Activated CD4-positive, alpha-beta T cell treated with anti-CD3 and anti-CD28 coated beads, Interleukin-2, amount 50 U/mL, for 48 hours (primary cell): ENCODE measurements at regions not wholly inside any gene's neighbourhood (a gene's known extent, or its start where the extent isn't known, plus 50 kb on each side); places are given as distances from the start of the nearest gene placed in this dataset.
A peak's percentile ranks its signal among the peaks of the same experiment; 100 is the strongest.

Experiments
- DNase-seq, 2 experiments: peaks; one replicate each; pipeline ENCODE4 v3.0.0-alpha.2; 2020

DNA sequence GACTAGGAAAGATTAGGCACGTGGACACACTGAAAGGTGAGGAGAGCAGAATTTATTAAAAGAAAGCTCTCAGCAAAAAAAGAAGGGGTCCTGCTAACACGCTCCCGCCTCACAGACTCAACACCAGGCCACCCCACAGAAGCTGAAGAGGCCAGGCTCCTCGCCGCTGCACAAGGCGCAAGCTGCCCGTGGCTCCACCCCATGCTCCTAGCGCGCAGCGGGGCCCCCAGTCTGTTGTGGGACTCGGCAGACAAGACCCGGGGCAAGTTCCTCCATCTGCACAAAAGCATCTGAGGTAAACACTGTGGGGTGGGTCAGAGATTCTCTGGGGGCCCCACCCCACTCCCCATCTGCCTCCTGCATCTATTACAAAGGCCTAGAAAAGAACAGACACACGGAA is 1462.4 kb downstream of the EFNB2 start:
- no peak for DNase-seq

DNA sequence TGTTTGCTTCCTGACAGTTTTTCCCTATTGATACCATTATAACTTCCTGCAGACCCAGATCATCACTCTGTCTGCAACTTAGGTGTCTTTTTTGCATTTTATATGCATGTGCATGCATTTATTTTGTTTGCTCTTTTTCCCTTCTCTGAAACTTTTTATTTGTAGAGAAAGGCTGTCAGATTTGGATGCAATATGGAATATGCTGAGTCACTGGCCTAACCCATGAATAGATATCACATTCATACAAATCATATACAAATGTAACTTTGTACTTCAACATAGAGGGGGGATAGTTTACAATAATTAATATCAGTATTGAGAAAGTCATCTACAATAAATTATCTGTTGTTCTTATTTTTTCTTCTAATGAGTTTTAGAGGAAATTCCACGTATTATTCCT is 1465.0 kb downstream of the EFNB2 start:
- DNase-seq: no peak

DNA sequence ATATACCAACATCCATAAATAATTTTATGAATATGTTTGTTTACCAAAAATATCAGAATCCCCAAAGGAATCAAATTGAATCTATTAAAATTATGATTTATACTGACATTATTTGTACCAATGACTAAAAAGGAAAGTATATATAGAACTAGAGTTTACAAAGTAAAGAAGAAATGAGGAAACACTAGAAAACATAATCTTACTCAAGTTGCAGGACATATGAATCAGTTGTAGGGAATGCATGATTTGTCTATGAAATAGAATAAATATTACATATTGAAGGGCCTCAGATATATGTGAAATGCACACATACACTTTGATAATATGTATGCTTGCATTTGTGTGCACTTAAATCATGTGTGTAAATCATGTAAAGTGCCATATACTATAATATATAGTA is 1466.4 kb downstream of the EFNB2 start:
- DNase-seq: no peak

DNA sequence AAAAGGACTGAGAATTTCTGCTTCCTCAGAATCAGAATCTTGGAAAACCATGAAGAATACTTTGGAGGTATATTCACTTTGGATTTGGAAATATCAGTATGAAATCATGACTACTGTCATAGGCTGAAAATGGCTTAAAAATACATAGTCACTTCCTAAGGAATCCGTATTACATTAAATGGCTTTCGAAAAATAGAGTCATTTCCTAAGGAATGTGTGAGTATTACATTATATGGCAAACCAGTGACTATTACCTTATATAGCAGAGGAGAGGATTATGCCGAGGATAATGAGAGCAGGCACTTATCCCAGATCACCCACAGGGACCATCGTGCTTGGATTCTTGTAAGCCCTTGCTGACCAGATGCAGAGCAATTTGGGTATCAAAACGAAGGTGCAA is 1471.8 kb downstream of the EFNB2 start:
- DNase-seq: no peak

DNA sequence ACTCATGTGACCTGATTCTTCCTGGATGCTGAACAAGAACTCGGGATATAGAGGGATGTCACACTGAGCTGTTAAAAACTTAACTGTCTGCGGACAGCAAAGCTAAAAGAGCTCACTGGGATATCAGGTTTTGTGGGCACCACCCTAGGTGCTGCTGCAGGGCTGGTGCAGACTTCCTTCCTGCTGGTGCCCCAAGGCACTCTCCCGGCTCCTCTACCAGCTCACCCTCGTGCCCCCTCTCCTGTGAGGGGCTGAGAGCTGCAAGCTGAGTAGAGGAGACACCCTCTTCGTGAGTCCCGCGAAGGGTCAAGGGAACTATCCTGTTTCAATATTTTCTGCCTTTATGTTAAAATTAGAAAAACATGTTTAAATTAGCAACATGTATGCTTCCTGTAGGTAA is 1475.7 kb downstream of the EFNB2 start:
- DNase-seq: no peak

DNA sequence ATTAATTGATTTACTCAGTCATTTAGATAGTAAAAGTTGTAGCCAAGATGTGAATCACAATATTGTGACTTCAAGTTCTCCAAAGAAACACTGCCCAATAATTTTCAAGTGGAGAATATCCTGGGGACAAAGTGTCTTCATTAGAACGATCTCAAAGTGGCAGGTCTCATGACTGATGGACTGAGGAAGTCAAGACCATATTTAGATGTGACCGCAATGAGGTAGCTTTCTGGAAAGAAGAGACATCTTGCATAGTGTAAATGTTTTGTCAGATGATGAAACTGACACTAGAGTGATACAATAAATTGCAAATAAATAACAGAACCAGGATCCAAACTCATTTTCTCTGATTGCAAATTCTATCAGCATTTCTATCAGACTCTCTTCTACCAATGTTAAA is 1476.9 kb downstream of the EFNB2 start:
- DNase-seq: no peak

DNA sequence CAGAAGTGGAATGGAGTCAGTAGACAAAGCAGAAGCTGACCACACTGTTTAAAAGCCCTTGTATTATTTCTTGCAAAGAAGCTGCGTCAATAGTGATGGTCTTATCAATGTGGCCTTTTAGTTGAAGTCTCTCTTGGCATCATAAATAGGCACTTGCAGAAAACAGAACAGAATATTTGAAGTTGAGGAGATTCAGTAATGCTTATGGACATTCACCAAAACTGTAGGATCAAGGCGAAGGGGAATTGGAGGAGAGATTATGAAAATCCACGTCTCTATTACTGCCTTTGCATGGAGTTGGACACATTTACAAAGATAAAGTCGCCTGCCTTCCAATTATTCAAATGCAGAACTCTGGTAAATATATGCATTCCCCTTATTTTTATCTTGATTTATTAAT is 1482.8 kb downstream of the EFNB2 start:
- no peak for DNase-seq

DNA sequence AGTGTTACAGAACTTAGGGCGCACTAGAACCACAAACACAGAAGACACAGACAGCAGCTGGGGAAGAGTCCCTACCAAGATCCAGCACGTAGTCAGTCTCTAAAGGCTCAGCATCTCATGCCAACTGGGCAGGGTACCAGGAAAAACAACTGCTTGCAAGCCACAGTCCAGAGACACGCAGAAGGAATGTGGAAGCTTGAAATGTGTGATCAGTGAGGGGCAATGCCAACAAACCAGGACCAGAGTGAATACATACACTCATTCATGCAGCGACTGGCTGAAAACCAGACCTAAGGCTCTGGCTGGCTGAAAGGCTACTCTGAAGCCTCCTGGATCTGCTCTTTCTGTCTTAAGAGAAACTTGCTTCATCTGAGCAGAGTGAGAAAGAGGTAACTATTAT is 1484.8 kb downstream of the EFNB2 start:
- no peak for DNase-seq

DNA sequence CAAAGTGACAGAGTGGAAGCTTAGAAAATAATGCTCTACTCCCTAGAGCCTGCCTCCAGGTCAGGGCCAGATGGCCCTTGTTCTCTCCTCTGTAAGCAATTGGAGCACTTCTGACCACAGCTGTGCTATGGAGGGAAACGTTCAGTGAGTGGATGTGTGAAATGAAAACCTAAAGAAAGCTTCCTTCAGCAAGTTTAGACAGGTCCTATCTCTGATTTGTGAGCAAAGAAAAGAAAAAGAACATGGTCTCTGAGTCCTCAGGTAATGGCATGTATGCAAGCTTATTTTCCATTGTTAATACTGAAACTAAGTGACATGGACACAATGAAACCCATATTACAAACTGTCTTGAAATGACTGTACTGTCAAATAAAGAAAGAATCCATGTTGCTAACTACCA is 1486.8 kb downstream of the EFNB2 start:
- DNase-seq: no peak

DNA sequence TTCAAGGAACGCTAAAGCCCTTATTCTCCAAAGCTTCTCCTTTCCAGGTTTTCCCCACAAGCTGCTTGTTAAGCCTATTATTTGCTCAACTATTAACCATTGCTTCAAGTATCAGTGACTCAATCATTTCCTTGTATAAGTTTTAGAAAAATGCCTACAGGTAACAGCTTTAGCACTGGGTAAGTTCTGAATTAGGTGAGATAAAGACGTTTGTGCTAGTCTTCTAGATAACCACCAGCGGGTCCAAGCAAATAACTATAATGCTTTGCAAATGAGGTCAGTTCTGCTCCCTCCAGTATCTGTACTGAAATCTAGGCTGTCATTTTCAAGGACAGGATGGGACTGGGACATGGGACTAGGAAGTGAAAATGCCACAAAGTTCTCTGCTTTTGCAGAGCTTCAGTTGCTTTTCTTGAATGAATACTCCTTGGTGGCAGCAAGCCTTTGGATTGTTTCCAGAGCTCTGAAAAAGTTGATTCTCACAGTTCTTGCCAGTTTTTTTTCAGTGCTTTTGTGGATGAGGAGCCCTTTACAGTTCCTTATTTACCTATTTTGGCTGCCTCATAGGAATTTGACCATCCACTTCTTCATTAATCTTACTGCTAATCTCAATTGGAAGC is 1487.7 kb downstream of the EFNB2 start:
- DNase-seq: no peak

DNA sequence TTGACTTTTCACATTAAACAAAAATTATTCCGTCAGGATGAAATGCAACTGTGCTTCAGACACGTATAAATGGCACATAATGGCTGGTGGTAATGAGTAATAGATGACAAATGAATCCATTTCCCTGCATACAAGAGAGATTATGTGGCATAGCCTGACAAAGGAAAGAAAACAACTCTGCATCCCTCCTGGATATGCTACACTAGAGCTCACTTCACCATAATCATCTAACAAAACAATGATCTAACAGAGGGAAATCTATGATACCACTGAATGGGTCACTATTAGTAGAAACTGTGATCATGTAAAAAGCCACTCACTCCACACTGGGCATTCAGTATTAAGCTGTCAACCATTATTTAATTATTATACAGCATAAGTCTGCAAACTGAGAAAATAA is 1498.4 kb downstream of the EFNB2 start:
- no peak for DNase-seq

DNA sequence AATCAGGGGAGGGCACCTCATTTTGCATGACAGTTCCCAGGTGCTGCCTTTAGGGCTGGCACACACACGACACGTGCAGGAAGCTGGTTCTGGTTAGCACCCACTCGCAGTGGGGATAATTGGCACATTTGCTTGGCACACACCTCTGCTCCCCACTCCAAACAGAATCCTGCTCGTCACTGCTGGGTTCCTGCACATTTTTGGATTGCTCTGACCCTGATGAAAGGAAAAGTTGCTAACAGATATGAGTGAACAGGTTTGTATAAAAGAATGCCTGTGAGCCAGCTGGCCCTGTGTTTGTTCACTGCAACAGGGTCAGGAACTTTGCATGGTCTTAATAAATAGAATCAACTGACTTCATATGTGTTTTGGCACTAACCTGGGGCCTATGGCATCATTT is 1500.4 kb downstream of the EFNB2 start:
- DNase-seq: no peak

DNA sequence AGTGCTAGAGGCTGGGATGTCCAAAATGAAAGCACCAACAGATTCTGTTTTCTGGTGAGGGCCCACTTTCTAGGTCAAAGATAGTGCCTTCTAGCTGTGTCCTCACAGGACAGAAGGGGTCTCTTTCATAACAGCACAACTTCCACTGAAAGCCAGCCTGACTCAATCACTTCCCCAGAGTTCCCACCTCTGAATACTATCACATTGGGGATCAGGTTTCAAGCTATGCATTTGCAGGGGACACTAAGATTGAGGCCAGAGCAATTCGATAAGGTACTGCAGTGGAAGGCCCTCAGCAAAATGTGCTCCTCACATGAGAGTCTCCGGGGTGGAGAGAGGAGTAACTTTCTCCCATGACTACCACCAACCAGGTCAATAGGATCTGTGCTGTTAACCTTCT is 1501.5 kb downstream of the EFNB2 start:
- DNase-seq: no peak

DNA sequence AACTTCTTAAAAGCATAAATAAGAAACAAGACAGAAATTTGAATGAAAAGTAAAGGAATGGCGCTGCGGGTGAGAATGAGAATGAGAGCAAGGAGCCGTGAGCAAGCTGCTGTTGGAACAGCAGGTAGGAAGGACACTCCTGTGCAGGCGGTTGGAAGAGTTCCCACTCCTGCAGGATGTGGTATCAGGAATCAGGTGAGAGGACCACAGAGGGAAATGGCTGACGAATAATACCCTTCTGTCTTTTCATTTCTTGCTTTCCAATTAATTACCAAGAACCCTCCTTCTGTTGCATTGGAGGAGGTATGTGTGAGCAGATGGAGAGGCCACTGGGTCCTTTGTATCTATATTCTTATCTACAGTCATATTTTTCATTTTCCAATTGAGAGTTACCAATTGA is 1504.2 kb downstream of the EFNB2 start:
- no peak for DNase-seq

DNA sequence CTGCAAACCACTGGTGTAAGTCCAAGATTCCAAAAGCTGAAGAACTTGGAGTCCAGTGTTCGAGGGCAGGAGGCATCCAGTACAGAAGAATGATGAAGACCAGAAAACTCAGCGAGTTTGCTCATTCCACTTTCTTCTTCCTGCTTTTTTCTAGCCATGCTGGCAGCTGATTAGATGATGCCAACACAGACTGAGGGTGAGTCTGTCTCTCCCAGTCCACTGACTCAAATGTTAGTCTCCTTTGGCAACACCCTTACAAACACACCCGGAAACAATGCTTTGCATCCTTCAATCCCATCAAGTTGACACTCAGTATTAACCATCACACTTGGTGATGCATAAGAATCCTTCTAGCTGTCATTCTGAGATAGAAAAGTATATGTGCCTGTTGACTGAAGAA is 1504.6 kb downstream of the EFNB2 start:
- DNase-seq: no peak

DNA sequence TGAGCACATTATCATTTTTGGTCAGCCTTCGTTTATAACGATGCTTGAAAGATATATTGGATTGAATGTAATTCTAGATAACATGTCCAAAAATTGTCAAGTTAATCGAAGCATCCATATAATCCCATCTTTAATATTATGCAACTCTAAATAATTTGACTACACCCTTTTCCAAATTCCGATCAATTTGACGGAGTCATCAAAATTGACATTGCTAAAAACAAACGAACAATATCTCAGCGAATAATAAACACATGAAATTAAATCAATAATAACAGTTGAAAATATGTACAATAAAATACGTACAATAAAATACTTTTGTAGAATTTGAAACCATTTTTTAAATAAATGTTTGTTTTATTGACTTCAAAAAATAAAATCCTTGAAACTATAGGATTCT is 1516.4 kb downstream of the EFNB2 start:
- DNase-seq: no peak

DNA sequence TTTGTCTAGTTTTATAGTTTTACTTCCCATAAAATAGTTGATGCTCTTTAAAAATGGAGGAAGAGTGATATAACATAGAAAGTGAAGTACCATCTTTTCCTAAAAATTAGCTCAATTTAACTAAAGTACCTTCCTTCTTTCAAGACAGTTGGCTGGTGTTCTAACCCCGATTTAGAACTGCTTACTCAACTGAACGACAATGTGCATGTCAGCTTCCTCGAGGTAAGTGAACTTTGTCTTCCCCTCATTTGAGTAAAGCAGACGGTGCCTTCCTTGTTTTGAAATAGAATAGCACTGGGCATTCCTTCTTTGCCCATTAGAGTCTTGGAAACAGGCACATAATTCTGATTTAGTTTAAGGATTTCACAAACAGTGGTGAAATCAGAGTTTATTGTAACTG is 1519.2 kb downstream of the EFNB2 start:
- no peak for DNase-seq

DNA sequence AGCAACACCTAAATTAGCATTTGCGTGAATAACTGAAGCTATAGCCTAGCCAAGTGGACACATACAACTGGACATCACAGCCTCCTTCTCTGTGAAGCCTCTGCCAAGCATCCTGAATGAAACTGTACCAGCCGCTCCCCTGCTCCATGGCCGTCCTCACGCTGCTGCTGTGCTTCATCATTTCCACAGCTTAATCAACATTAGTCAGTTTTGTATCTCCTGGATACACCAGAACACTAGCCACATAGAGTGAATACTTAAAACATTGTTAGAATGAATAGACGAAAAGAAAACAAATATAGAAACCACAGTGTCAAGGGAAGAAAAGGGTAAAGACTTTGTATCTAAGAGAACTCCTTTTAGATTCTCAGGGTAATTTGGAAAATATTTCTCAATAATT is 1526.9 kb downstream of the EFNB2 start:
- DNase-seq: no peak

DNA sequence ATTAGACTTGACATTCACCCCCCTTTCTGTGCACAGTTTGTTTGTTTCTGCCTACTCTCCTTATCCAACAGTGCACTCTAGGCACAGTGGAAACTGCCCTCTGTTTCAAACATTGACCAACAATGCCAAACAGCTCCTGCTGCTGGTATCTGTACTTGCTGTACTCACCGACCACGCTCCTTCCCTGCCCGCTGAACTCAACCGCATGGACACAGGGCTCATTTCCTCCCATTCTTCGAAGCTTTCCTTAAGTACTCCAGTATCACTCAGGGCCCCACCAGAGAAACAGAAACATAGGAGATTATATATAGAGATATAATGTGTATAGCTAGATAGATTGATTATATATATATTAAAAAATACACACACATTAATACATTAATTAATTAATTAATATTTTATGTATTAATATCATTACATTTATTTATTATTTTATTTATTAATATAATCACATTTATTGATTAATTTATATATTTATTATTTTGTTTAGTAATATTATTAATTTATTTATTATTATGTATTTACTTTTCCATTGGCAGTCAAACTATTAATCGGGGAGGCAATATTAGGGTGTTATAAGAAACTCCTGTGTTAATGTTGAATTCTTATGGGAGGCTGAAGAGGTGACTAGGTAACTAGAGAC is 1528.2 kb downstream of the EFNB2 start:
- no peak for DNase-seq

DNA sequence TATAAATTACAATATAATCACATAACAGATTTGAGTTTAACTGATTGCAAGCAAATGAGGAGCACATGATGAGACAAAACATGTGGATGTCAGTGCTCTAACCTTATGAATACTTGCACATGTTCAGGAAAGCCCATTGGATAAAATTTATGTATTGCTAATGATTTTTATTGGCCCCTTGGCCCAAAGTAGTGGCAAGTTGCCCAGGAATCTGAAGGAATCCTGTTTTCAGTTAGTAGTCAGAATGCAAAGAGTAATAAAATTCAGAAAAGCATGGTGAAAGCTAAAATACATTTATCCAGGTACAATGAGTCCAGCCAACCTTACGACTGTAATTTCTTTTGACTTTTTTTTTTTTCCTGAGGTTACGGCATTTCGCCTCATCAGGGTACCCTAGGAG is 1539.4 kb downstream of the EFNB2 start:
- no peak for DNase-seq

DNA sequence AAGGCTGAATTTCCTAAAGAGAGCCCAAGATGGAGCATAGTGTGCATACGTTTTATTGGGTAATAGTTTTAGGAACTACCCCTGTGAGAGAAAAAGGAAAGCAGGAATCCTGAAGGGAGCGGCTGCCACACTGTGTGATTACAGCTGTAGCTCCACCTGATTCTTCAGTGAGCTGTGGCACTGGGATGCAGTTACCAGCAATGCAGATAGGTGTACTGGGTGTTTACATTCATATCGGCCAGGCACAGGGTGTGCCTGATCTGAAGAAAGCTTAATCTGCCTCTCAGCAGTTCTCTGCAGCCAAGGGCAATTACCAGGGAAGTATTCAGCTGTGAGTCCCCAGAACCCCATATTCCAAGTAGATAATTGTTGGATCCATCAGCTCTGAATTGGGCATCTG is 1541.8 kb downstream of the EFNB2 start:
- DNase-seq: no peak

DNA sequence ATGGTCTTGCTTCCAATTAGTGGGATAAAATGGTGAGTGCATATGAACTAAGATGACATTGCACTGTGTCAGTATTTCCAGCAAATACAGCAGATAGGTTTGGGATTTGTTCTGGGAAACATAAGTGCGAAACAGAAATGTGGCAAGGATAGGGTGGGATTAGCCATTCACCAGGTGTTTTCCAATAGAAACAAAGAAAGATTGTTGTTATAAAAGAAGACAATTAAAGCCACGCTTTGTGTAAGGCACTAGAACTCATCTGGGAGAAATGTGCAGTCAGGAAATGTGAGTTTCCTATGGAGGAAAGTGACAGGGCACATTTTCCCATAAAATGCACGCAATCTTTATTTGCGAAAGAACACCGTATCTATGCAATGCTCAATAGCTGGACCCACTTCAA is 1547.8 kb downstream of the EFNB2 start:
- no peak for DNase-seq

DNA sequence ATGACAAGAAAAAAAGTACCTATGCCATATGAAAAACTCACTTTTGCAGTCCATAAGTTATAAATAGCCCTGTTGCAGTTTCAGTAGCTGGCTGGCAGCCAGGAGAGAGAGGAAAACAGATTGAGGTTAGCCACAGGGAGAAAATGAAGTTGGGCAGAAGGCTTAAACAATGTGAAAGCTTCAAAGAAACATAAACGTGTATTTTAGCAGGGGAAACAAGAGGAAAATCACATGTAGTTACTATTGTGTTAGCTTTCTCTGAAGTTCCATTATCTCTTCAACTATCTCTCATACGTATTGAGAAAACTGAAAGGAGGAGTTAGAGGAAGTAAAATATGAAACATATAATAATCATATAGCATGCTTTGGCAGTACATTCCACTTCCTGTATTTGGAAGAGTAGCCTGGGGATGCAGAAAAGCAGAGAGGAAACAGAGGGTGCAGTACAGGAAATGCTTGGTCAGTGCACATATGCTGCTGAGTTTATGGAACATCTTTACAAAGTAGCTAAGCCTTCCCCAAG is 1551.1 kb downstream of the EFNB2 start:
- DNase-seq: peak; percentile 20 to 30

DNA sequence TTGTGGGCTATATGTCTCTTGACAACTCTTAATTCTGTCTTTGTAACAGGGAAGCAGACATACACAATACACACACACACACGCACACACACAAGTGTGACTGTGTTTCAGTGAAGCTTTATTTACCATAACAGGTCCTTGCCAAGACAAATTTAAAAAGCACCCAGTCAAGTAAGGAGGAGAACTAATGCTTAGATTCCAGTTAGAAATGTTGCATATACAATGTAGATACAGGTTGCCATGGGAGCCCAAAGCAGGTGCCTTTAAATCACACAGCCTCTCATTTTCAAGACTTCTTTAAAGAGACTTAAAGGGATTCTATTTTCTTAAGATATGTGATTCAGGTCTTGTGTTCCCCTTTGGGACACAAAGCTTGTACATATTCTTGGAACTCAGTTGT is 1551.9 kb downstream of the EFNB2 start:
- no peak for DNase-seq

DNA sequence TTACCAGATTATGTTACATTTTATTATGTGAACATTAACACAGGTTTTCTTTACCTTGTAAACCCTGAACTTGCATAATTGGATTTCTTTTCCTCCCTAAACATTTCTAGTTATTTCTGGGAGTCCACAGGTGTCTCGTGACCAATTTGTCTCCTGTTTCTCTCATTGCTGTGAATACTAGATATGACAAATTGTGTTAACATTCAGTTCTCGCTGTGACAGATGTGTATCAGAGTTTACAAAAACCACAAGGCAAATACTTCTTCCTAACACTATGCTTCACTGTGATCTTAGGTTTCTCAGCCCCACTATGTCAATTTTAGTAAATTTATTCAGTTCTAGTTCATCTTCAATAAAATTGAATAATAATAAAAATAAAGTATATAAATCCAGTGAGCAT is 1554.9 kb downstream of the EFNB2 start:
- DNase-seq: no peak
